HG03520 (cell line): ENCODE measurements at regions not wholly inside any gene's neighbourhood (a gene's known extent, or its start where the extent isn't known, plus 50 kb on each side); places are given as distances from the start of the nearest gene placed in this dataset.
"Not testable (repeated sequence)": the region's sequence is repeated elsewhere in the genome, so short reads cannot be mapped to it uniquely, and the experiment has no call there.

Experiments
- ATAC-seq: cut with Tn5 transposase; IDR thresholded peaks from one replicate; pipeline ENCODE4 v1.9.1; 2021; ENCODE audit warnings: mild to moderate bottlenecking, moderate library complexity; ENCODE audit not compliant: unreplicated experiment

GRCh38 chr2:3039188-3040065, 338.2 kb downstream of the EIPR1 start:
- ATAC-seq, result no peak

GRCh38 chr2:3038636-3039035, 339.0 kb downstream of the EIPR1 start:
- ATAC-seq, result no peak

DNA sequence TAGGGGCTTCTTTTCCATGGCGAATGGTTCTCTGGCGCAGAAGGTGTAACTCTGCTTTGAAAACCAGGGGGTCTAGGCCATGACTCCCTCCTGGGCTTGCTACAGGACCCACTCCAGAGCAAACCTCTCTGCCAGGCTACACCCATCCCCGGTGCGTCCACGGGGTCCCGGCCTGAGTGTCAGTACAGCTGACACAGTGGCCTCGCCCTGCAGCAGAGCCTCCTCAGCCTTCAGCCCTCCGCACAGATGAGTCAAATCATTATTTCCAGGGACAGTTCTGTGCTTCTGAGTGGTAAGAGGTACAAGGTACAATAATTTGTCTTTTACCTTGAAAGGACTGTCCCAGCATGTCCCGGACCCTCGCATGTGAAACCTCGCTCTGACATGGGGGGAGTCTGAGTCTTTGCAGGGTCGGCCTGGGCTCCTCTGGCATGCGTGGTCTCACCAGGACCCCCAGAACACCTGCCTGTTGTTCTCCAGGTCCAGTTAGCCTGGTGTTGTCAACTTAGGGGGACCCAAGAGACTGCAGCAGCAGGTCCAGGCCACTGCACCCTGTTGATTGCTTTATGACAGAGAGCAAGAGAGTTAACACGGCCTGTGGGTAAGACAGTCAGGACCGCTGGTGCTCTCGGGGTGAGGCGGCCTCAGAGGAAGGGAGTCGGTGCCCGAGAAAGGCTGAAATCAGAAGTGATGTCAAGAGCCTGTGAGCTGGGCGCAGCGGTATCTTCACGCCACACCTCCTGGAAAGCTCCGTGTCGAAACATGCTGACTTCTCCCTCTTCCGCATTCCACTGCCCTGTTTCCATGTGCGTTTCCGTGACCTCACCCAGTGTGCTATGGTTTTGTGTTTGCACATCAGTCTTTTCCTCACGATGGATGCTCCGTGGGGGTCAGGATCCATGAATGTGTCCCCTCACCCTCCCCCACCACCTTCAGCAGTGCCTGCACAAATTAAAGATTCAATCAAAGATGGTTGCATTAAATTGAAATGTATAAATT, 340.1 kb downstream of the EIPR1 start:
- no peak for ATAC-seq

DNA sequence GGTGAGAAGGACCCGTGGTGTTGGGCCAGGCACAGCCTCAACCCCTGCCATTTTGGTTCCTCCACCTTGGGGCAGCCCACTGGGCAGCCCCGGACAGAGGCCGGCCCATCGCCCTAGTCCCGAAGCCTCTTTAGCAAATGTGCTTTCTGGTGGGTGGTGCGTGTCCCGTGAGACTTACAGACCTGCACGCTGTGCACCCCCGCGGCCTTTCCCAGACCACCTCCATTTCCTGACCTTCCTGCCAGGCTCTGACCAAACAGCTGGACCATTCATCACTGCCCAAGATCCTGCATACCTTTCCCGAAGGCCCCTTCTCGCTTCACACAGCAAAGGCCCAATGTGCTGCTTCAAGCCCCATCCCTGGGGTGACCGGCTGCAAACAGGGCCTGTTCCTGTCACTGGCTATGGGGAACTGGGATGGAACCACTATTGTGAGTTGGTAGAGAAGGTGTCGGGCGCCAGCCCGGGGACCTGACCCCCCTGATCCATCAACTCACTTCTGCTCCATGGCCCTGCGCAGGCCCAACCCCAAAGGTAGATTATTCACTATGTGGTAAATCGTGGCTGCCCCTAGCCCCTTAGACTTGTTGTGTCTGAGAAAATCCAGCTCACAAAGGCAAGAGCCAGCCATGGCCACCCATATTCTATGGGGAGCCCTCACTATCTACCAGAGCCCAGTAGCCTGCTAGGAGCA, 341.0 kb downstream of the EIPR1 start:
- no peak for ATAC-seq

DNA sequence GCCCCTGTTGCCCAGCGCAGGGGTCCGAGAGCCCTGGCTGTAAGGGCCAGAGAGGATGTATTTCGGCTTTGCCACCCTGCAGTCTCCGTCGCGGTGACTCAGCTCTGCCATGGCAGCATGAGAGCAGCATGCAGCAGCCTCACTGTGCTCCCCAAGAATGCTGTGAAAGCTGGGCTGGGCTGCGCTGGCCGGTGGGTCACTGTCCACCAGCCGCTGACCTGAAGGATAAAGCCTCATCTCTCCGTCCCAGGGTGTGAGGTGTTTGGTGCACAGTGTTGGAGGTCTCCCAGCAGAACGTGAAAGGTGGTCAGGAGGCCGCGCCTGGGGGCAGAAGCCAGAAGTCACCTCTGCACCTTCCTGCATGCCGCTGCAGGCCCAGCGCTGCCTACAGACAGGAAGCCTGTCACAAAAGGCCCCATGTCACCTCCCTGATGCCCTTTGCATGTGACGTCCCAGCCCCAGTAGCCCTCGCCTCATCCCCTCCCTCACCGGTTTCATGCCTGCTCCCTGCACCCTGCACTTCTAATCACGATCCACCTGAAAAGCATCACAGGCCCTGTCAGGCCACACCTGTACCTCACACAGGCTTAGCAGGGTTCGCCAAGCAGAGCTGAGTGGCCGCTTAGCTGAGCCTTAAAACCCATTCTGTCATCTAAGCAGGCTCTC, 342.1 kb downstream of the EIPR1 start:
- ATAC-seq, result no peak

GRCh38 chr2:3034856-3035255, 342.8 kb downstream of the EIPR1 start:
- ATAC-seq, result no peak

DNA sequence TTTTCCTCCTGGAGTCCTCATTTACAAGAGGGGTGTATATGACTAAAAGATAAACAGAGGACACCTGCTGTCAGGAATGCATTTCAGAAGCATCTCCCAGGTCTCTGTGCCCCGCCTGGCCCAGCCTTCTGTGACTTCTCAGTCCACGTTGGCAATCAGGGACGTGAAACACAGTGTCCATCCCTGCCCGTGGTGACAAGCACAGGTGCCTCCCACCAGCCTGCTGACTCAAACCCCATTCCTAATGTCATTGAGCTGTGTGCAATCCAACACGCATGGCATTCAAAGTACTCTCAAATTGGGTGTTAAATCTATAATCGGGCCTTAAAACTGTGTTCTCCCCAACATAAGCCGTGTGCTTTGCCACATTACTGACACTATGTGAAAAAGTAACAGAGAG, 343.2 kb downstream of the EIPR1 start:
- no peak for ATAC-seq

DNA sequence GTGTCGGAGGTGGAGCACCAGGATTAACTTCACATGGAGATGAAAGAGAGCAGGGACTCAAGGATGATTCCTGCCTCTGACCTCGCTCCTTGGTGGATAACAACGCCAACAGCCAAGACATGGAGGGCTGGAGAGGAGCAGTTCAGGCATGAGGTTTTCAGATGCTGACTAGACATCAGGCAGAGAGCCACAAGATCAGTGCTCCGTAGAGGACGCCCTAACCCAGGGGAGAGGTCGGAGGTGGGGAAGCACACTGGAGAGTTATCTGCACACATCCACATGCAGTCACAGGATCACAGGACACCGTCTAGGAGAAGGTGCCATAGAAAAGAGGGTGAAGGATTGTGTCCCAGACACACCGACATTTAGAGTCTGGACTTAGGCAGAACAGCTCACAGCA, 344.3 kb downstream of the EIPR1 start:
- ATAC-seq, result no peak

DNA sequence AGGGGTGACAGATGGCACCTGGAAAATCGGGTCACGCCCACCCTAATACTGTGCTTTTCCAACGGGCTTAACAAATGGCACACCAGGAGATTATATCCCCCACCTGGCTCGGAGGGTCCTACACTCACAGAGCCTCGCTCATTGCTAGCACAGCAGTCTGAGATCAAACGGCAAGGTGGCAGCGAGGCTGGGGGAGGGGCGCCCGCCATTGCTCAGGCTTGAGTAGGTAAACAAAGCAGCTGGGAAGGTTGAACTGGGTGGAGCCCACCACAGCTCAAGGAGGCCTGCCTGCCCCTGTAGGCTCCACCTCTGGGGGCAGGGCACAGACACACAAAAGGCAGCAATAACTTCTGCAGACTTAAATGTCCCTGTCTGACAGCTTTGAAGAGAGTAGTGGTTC, 346.8 kb downstream of the EIPR1 start:
- not testable (repeated sequence) for ATAC-seq

DNA sequence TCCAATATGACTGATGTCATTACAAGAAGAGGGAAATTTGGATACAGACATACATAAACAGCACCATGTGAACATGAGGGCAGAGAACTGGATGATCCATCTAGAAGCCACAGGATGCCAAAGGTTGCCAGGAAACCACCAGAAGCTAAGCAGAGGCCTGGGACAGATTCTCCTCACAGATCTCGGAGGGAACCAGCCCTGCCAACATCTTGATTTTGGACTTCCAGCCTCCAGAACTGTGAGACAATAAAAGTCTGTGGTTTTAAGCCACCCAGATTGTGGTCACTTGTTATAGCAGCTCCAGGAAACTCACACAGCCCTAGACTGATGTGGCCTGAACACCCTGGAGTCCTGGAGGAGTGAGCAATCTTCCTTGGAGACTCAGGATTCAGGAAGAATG, 351.6 kb downstream of the EIPR1 start:
- ATAC-seq, result no peak

DNA sequence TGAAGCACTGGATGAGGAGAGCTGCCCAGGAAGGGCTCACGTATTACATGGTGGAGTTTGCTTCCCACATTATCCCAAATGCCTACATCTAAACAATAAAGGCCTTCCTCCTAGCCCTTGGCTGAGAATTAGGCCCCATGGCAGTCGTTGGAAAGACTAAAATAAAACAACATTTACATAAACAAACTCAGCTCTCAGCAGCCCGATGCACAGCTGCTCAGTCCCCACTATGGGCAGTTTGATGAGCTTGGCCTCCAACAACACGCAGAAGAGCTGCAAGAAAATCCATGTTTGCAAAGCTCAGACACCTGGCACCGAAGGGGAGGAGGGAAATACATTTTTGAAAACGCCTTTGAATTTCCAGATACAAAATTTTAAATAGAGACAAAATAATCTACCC, 352.4 kb downstream of the EIPR1 start:
- no peak for ATAC-seq

GRCh38 chr2:3024401-3024935, 353.1 kb downstream of the EIPR1 start:
- ATAC-seq, result no peak

- no peak for ATAC-seq
Measured at GRCh38 chr2:3023531-3023930, 354.1 kb downstream of the EIPR1 start.

GRCh38 chr2:3022841-3023372, 354.7 kb downstream of the EIPR1 start:
- no peak for ATAC-seq

- no peak for ATAC-seq
Measured at GRCh38 chr2:3021720-3022119, 355.9 kb downstream of the EIPR1 start.

DNA sequence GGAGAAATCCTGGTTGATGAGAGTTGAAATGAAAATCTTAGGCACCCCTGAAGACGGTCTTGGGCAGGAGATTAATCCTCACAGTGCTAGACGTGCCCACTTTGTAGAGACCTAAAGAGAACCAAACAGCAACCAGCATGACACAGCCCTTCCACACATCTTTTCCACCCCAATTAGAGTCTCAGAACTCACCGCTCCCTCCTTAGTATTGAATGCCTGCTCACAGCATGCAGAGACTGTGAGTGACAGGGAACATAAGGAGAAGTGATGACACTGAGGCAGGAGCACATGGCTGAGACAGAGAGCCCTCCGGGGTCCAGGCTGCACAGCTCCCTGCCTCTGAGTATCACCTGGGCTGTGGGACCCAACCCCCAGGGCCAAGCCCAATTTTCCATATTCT, 367.6 kb downstream of the EIPR1 start:
- ATAC-seq, result no peak

- no peak for ATAC-seq
Measured at GRCh38 chr2:3009483-3009882, 368.1 kb downstream of the EIPR1 start.

GRCh38 chr2:3009005-3009404, 368.6 kb downstream of the EIPR1 start:
- ATAC-seq, result no peak

DNA sequence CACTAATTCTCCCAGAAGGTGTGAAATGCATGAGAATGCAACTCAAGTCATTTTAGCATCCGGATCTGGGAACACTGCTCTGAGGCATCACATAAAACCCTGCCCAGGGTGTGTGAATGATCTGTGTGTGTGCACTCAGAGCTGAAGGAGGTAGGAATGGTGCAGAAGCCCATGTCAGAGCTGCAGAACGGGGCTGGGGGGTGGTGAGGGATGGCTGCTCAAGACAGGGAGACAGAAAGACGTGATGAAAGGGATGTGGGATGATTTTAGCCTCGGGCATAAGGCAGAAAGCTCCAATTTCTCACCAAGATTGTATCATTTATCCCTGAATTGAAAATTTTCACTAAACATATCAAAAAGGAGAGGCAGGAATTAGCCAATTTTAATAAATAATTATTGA, 369.1 kb downstream of the EIPR1 start:
- ATAC-seq, result no peak

- no peak for ATAC-seq
Measured at GRCh38 chr2:3007135-3007534, 370.5 kb downstream of the EIPR1 start.
